ENCODE measurements at regions not wholly inside any gene's neighbourhood (a gene's known extent, or its start where the extent isn't known, plus 50 kb on each side); places are given as distances from the start of the nearest gene placed in this dataset.

GRCh38 chr21:32858628-32859027, 87.1 kb upstream of the PAXBP1 start:
- CTCF ChIA-PET = interaction anchor here (0.6 kb wide), 1 partner anchor 159 kb away, joined by 7 read pairs; no protein-coding TSS in a partner anchor
- TF ChIP-seq TCF7L2 (IDR thresholded peaks at IDR 0.05; ENCODE audit: low read depth, low read length) (no peak), POLR2AphosphoS5 (IDR thresholded peaks at IDR 0.05; ENCODE audit: low read depth, low read length) (no peak), REST (IDR thresholded peaks at IDR 0.05; ENCODE audit: insufficient read depth in 1 of 2, low read depth in 2 of 2, low read length in 1 of 2) (no peak)
- TF ChIP-seq, protein P1, sequence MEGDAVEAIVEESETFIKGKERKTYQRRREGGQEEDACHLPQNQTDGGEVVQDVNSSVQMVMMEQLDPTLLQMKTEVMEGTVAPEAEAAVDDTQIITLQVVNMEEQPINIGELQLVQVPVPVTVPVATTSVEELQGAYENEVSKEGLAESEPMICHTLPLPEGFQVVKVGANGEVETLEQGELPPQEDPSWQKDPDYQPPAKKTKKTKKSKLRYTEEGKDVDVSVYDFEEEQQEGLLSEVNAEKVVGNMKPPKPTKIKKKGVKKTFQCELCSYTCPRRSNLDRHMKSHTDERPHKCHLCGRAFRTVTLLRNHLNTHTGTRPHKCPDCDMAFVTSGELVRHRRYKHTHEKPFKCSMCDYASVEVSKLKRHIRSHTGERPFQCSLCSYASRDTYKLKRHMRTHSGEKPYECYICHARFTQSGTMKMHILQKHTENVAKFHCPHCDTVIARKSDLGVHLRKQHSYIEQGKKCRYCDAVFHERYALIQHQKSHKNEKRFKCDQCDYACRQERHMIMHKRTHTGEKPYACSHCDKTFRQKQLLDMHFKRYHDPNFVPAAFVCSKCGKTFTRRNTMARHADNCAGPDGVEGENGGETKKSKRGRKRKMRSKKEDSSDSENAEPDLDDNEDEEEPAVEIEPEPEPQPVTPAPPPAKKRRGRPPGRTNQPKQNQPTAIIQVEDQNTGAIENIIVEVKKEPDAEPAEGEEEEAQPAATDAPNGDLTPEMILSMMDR (IDR thresholded peaks at IDR 0.05) = no peak
- H3K4me1 ChIP-seq (ENCODE audit: control insufficient read depth, insufficient read depth, low read length) = no peaks in the 10 kb centered on the region
- POLR2A ChIA-PET = interaction anchor here (0.9 kb wide), 1 partner anchor 295 kb away, joined by 3 read pairs; no protein-coding TSS in a partner anchor
- in situ Hi-C loops (cut with HindIII; ENCODE audit: low pct_unique_long_range_greater_than_20kb, low sequenced_read_pairs) = no loop called here
- H3K27ac ChIP-seq (ENCODE audit: low read length) = no peak overlapping the region
- ATAC-seq (no peak), DNase-seq (ENCODE audit: low read depth, low spot score) (no peak)
- BruUV-seq (replicated peaks) = no TSS peak
- H3K9me3 ChIP-seq (ENCODE audit: control insufficient read depth, insufficient read depth, low read depth, low read length) = no peaks in the 10 kb centered on the region
- H3K4me3 ChIP-seq (ENCODE audit: low read depth in 2 of 2, low read length in 2 of 2) = no peak overlapping the region
- peaks cover 5% of the 10 kb centered on the region; the same call in 1 of the 2 replicates for H3K27me3 ChIP-seq (ENCODE audit: control insufficient read depth, insufficient read depth, low read length)
- intact Hi-C loops (cut with micrococcal nuclease; ENCODE audit: unreplicated experiment) = no loop called here
- no peaks in the 10 kb centered on the region for H3K36me3 ChIP-seq (ENCODE audit: control insufficient read depth, insufficient read depth, low read length)

GRCh38 chr21:32860399-32860798, 88.8 kb upstream of the PAXBP1 start:
- H3K36me3 ChIP-seq (ENCODE audit: control insufficient read depth, insufficient read depth, low read length) = no peaks in the 10 kb centered on the region
- BruUV-seq (replicated peaks) = no TSS peak
- TF ChIP-seq REST (IDR thresholded peaks at IDR 0.05; ENCODE audit: insufficient read depth in 1 of 2, low read depth in 2 of 2, low read length in 1 of 2) = no peak
- TF ChIP-seq SIN3A (IDR thresholded peaks at IDR 0.05; ENCODE audit: borderline replicate concordance, insufficient read depth, low read depth, low read length) = no peak
- no peak for TF ChIP-seq POLR2AphosphoS5 (IDR thresholded peaks at IDR 0.05; ENCODE audit: low read depth, low read length)
- TF ChIP-seq TCF7L2 (IDR thresholded peaks at IDR 0.05; ENCODE audit: low read depth, low read length) = no peak
- TF ChIP-seq, protein P1 (IDR thresholded peaks at IDR 0.05) = no peak
- DNase-seq (ENCODE audit: low read depth, low spot score) (no peak), ATAC-seq (no peak)
- H3K4me1 ChIP-seq (ENCODE audit: control insufficient read depth, insufficient read depth, low read length) = no peaks in the 10 kb centered on the region
- ChIA-PET CTCF (no interaction called here), POLR2A (no interaction called here)
- in situ Hi-C loops (cut with HindIII; ENCODE audit: low pct_unique_long_range_greater_than_20kb, low sequenced_read_pairs) (no loop called here), intact Hi-C loops (cut with micrococcal nuclease; ENCODE audit: unreplicated experiment) (no loop called here)
- H3K27me3 ChIP-seq (ENCODE audit: control insufficient read depth, insufficient read depth, low read length) = peaks cover 5% of the 10 kb centered on the region; the same call in 1 of the 2 replicates
- H3K9me3 ChIP-seq (ENCODE audit: control insufficient read depth, insufficient read depth, low read depth, low read length) = no peaks in the 10 kb centered on the region
- H3K27ac ChIP-seq (ENCODE audit: low read length) = no peak overlapping the region
- no peak overlapping the region for H3K4me3 ChIP-seq (ENCODE audit: low read depth in 2 of 2, low read length in 2 of 2)

Data from Panc1 (cell line).